ENCODE measurements at regions not wholly inside any gene's neighbourhood (a gene's known extent, or its start where the extent isn't known, plus 50 kb on each side); places are given as distances from the start of the nearest gene placed in this dataset.

GRCh38 chr3:73280746-73281145, 219.3 kb downstream of the EBLN2 start:
- DNase-seq (ENCODE audit: low spot score) = no peak
- TF ChIP-seq, protein P1, sequence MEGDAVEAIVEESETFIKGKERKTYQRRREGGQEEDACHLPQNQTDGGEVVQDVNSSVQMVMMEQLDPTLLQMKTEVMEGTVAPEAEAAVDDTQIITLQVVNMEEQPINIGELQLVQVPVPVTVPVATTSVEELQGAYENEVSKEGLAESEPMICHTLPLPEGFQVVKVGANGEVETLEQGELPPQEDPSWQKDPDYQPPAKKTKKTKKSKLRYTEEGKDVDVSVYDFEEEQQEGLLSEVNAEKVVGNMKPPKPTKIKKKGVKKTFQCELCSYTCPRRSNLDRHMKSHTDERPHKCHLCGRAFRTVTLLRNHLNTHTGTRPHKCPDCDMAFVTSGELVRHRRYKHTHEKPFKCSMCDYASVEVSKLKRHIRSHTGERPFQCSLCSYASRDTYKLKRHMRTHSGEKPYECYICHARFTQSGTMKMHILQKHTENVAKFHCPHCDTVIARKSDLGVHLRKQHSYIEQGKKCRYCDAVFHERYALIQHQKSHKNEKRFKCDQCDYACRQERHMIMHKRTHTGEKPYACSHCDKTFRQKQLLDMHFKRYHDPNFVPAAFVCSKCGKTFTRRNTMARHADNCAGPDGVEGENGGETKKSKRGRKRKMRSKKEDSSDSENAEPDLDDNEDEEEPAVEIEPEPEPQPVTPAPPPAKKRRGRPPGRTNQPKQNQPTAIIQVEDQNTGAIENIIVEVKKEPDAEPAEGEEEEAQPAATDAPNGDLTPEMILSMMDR (IDR thresholded peaks at IDR 0.05; ENCODE audit: unreplicated experiment) = no peak
- H3K27me3 Mint-ChIP-seq (ENCODE audit: unreplicated experiment) = no peaks in the 10 kb centered on the region
- no peak overlapping the region for H3K27ac Mint-ChIP-seq (ENCODE audit: unreplicated experiment)
- H3K4me1 Mint-ChIP-seq (ENCODE audit: unreplicated experiment) = no peaks in the 10 kb centered on the region
- no peaks in the 10 kb centered on the region for H3K9me3 Mint-ChIP-seq (ENCODE audit: unreplicated experiment)
- H3K4me3 Mint-ChIP-seq (ENCODE audit: unreplicated experiment) = no peak overlapping the region
- H3K36me3 Mint-ChIP-seq (ENCODE audit: low read depth, unreplicated experiment) = no peaks in the 10 kb centered on the region

DNA sequence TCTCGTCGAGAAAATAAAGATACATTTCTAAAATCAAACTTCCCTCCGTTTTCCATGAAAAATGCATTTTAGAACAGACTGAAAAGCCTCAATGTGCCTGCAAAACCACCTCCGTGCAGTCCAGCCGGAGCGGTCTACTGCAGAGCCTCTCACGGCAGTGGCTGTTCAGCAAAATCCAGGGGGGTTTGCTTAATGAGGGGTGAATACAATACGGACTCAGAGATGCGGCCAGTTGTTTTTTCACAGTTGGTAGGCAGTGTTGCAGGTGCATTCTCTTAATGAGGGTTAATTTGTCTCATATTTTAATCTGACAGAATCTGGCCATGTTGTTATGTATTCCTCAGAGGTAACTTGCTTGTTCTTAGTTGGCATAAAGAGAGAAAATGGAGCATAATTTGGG, 223.0 kb downstream of the EBLN2 start:
- TF ChIP-seq, protein P1 (IDR thresholded peaks at IDR 0.05; ENCODE audit: unreplicated experiment) = no peak
- H3K27ac Mint-ChIP-seq (ENCODE audit: unreplicated experiment) = no peak overlapping the region
- H3K36me3 Mint-ChIP-seq (ENCODE audit: low read depth, unreplicated experiment) = no peaks in the 10 kb centered on the region
- H3K9me3 Mint-ChIP-seq (ENCODE audit: unreplicated experiment) = no peaks in the 10 kb centered on the region
- no peak for DNase-seq (ENCODE audit: low spot score)
- H3K4me1 Mint-ChIP-seq (ENCODE audit: unreplicated experiment) = no peaks in the 10 kb centered on the region
- H3K4me3 Mint-ChIP-seq (ENCODE audit: unreplicated experiment) = no peak overlapping the region
- no peaks in the 10 kb centered on the region for H3K27me3 Mint-ChIP-seq (ENCODE audit: unreplicated experiment)

DNA sequence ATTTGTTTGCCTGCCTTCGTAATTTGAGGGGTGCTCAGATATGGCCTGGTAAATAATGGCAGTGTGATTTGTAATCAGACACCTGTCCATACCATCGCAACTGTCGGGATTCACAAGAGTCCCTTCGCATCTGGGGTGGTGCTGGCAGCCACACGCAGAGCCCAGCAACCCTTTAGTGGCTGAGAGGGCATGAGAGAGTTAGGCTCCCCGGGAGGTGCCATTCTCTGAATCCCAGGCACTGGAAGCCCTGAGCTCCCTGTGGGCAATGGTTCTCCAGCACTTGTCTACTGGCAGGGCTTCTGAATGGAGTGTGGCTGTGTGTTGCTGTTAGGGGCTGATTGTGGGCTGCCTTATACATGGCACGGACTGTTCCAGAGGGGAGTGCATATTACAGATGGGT, 230.1 kb downstream of the EBLN2 start:
- Mint-ChIP-seq H3K4me3 (ENCODE audit: unreplicated experiment) (no peak overlapping the region), H3K36me3 (ENCODE audit: low read depth, unreplicated experiment) (no peaks in the 10 kb centered on the region), H3K4me1 (ENCODE audit: unreplicated experiment) (no peaks in the 10 kb centered on the region), H3K27me3 (ENCODE audit: unreplicated experiment) (no peaks in the 10 kb centered on the region), H3K9me3 (ENCODE audit: unreplicated experiment) (no peaks in the 10 kb centered on the region), H3K27ac (ENCODE audit: unreplicated experiment) (no peak overlapping the region)
- DNase-seq (ENCODE audit: low spot score) = no peak
- TF ChIP-seq, protein P1 (IDR thresholded peaks at IDR 0.05; ENCODE audit: unreplicated experiment) = no peak

- DNase-seq (ENCODE audit: low spot score) = no peak
- H3K9me3 Mint-ChIP-seq (ENCODE audit: unreplicated experiment) = no peaks in the 10 kb centered on the region
- no peak overlapping the region for H3K27ac Mint-ChIP-seq (ENCODE audit: unreplicated experiment)
- TF ChIP-seq, protein P1 (IDR thresholded peaks at IDR 0.05; ENCODE audit: unreplicated experiment) = no peak
- no peaks in the 10 kb centered on the region for H3K36me3 Mint-ChIP-seq (ENCODE audit: low read depth, unreplicated experiment)
- H3K4me1 Mint-ChIP-seq (ENCODE audit: unreplicated experiment) = no peaks in the 10 kb centered on the region
- no peak overlapping the region for H3K4me3 Mint-ChIP-seq (ENCODE audit: unreplicated experiment)
- H3K27me3 Mint-ChIP-seq (ENCODE audit: unreplicated experiment) = no peaks in the 10 kb centered on the region
Observed at GRCh38 chr3:73292220-73292619, 230.8 kb downstream of the EBLN2 start.

GRCh38 chr3:73294537-73294936, 233.1 kb downstream of the EBLN2 start:
- no peak overlapping the region for H3K27ac Mint-ChIP-seq (ENCODE audit: unreplicated experiment)
- H3K4me1 Mint-ChIP-seq (ENCODE audit: unreplicated experiment) = peaks cover 8% of the 10 kb centered on the region
- TF ChIP-seq, protein P1 (IDR thresholded peaks at IDR 0.05; ENCODE audit: unreplicated experiment) = no peak
- H3K27me3 Mint-ChIP-seq (ENCODE audit: unreplicated experiment) = no peaks in the 10 kb centered on the region
- DNase-seq (ENCODE audit: low spot score) = no peak
- no peaks in the 10 kb centered on the region for H3K9me3 Mint-ChIP-seq (ENCODE audit: unreplicated experiment)
- H3K4me3 Mint-ChIP-seq (ENCODE audit: unreplicated experiment) = no peak overlapping the region
- H3K36me3 Mint-ChIP-seq (ENCODE audit: low read depth, unreplicated experiment) = no peaks in the 10 kb centered on the region

All from endothelial cell (in vitro differentiated cells).